HG02943 (cell line): ENCODE measurements at regions not wholly inside any gene's neighbourhood (a gene's known extent, or its start where the extent isn't known, plus 50 kb on each side); places are given as distances from the start of the nearest gene placed in this dataset.
A peak's percentile ranks its signal among the peaks of the same experiment; 100 is the strongest.
"Not testable (repeated sequence)": the region's sequence is repeated elsewhere in the genome, so short reads cannot be mapped to it uniquely, and the experiment has no call there.

Experiments
- ATAC-seq: cut with Tn5 transposase; IDR thresholded peaks from one replicate; pipeline ENCODE4 v1.9.1; 2021; ENCODE audit warnings: mild to moderate bottlenecking, low read depth, moderate library complexity; ENCODE audit not compliant: unreplicated experiment

GRCh38 chr12:41700940-41701339 is 443.7 kb downstream of the GXYLT1 start:
- ATAC-seq = no peak

- ATAC-seq = no peak
These were observed 445.0 kb downstream of the GXYLT1 start for GRCh38 chr12:41699658-41700057.

GRCh38 chr12:41697161-41697560 is 447.5 kb downstream of the GXYLT1 start:
- ATAC-seq = no peak

- ATAC-seq = no peak
These were observed 459.7 kb downstream of the GXYLT1 start for GRCh38 chr12:41684997-41685396.

- no peak for ATAC-seq
These were observed 461.0 kb downstream of the GXYLT1 start for GRCh38 chr12:41683513-41684240.

GRCh38 chr12:41683023-41683422 is 461.7 kb downstream of the GXYLT1 start:
- ATAC-seq = peak; percentile 74

GRCh38 chr12:41681898-41682297 is 462.8 kb downstream of the GXYLT1 start:
- no peak for ATAC-seq

GRCh38 chr12:41680155-41680554 is 464.5 kb downstream of the GXYLT1 start:
- ATAC-seq = no peak

GRCh38 chr12:41663598-41664265 is 475.6 kb downstream of the PDZRN4 start:
- no peak for ATAC-seq

GRCh38 chr12:41661141-41661765 is 473.1 kb downstream of the PDZRN4 start:
- ATAC-seq = no peak

GRCh38 chr12:41656454-41656853 is 468.3 kb downstream of the PDZRN4 start:
- ATAC-seq = no peak

GRCh38 chr12:41653386-41654326 is 465.5 kb downstream of the PDZRN4 start:
- ATAC-seq = no peak

- no peak for ATAC-seq
These were observed 464.9 kb downstream of the PDZRN4 start for GRCh38 chr12:41652981-41653380.

GRCh38 chr12:41645624-41646023 is 457.5 kb downstream of the PDZRN4 start:
- ATAC-seq = no peak

- ATAC-seq = not testable (repeated sequence)
These were observed 454.7 kb downstream of the PDZRN4 start for GRCh38 chr12:41642808-41643207.

GRCh38 chr12:41636653-41637052 is 448.5 kb downstream of the PDZRN4 start:
- no peak for ATAC-seq

GRCh38 chr12:41635626-41636364 is 447.7 kb downstream of the PDZRN4 start:
- no peak for ATAC-seq

GRCh38 chr12:41634091-41634490 is 446.0 kb downstream of the PDZRN4 start:
- no peak for ATAC-seq

- no peak for ATAC-seq
These were observed 441.5 kb downstream of the PDZRN4 start for GRCh38 chr12:41629611-41630010.

- ATAC-seq = no peak
These were observed 439.4 kb downstream of the PDZRN4 start for GRCh38 chr12:41627476-41627875.
